AG04450 (cell line): ENCODE measurements at regions not wholly inside any gene's neighbourhood (a gene's known extent, or its start where the extent isn't known, plus 50 kb on each side); places are given as distances from the start of the nearest gene placed in this dataset.

Experiments used
- CTCF ChIA-PET: fragments of 300-600, 350-600 bp; formaldehyde crosslinking; extraction: SDS; loops from one replicate; lab custom pipeline; 2022; ENCODE audit warnings: antibody characterized with exemption, inconsistent platforms; lab: Charles Lee
- POLR2A ChIA-PET: fragments of 350-600 bp; formaldehyde crosslinking; extraction: SDS; loops from one replicate; lab custom pipeline; 2021; ENCODE audit warnings: antibody characterized with exemption, inconsistent platforms; lab: Yijun Ruan, JAX
- DNase-seq: peaks from one replicate; pipeline ENCODE4 v3.0.0-alpha.2; 2011; ENCODE audit warnings: low read depth, low spot score
- H3K27ac ChIP-seq: one replicate; pipeline ENCODE4 v1.5.1; 2012; ENCODE audit warnings: low read depth, low read length, control low read depth
- H3K27me3 ChIP-seq: one replicate; pipeline ENCODE4 v1.6.0; 2012; ENCODE audit warnings: low read length; ENCODE audit not compliant: control insufficient read depth, insufficient read depth
- H3K4me3 ChIP-seq: 2 replicates; pipeline ENCODE4 v1.5.1; 2011; ENCODE audit warnings: mild to moderate bottlenecking, low read depth, low read length, control low read depth
- H3K9me3 ChIP-seq: 2 replicates; pipeline ENCODE4 v1.5.1; 2012; ENCODE audit warnings: low read length; ENCODE audit not compliant: control insufficient read depth, insufficient read depth
- CTCF ChIP-seq: IDR thresholded peaks from 2 replicates; pipeline ENCODE4 v1.5.1; 2011; ENCODE audit warnings: low read depth, low read length, control low read depth, inconsistent platforms

DNA sequence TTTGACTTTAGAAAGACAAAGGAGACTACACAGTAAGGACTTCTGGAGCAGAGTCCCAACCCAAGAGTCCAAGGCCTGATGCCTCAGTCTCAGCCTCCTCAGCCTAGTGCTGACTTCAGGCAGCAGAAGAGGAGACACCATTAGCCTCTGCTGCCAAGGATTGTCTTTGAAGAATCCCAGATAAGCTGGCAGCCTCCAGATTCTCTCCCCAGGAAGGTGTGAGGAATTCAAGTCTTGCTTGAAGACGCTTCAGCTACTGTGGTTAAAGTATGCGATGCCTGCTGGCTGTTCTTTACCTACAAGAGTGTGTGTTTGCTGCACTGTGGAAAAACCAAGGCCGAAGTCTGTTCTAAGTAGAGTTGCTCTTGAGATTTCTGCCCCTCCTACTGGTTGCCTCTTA lies 215.9 kb upstream of the TCF21 start:
- no peak for TF ChIP-seq CTCF
- POLR2A ChIA-PET, result no interaction called here

GRCh38 chr6:133674661-133675060 lies 214.3 kb upstream of the TCF21 start:
- ChIA-PET POLR2A (no interaction called here), CTCF (no interaction called here)

More for the DNA sequence above, 215.9 kb upstream of the TCF21 start:
- CTCF ChIA-PET, result no interaction called here
- H3K27ac ChIP-seq, result no peak overlapping the region
- no peaks in the 10 kb centered on the region for H3K27me3 ChIP-seq
- H3K4me3 ChIP-seq, result no peak overlapping the region
- no peaks in the 10 kb centered on the region for H3K9me3 ChIP-seq
- no peak for DNase-seq

GRCh38 chr6:133680994-133681393 lies 207.9 kb upstream of the TCF21 start:
- Histone ChIP-seq H3K27ac (no peak overlapping the region), H3K27me3 (no peaks in the 10 kb centered on the region), H3K4me3 (no peak overlapping the region), H3K9me3 (no peaks in the 10 kb centered on the region)
- no peak for DNase-seq
- POLR2A ChIA-PET, result no interaction called here
- no peak for TF ChIP-seq CTCF
- CTCF ChIA-PET, result no interaction called here

More at GRCh38 chr6:133674661-133675060, 214.3 kb upstream of the TCF21 start:
- no peak for DNase-seq
- H3K27ac ChIP-seq, result no peak overlapping the region
- H3K27me3 ChIP-seq, result no peaks in the 10 kb centered on the region
- H3K9me3 ChIP-seq, result no peaks in the 10 kb centered on the region
- TF ChIP-seq CTCF, result no peak
- no peak overlapping the region for H3K4me3 ChIP-seq

DNA sequence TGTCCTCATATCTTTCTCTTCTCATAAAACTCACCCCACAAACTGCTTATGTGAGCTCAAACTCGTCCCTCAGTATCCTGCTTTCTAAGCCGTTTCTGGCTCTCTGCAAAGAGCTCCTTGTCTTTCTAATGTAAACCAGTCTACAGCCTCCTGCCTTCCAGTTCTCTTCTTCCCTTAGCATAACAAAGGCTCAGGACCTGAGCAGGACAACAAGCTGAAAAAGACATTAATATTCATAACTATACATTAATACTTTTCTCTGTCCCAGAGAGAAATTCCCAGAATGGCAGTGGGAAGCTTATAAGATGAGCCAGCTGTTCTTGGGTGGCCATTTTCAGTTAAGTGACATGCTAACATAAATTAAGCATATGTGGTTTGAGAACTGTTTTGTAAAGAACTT lies 207.0 kb upstream of the TCF21 start:
- TF ChIP-seq CTCF, result no peak
- H3K27ac ChIP-seq, result no peak overlapping the region
- ChIA-PET POLR2A (interaction anchor here (0.7 kb wide), 1 partner anchor 8 kb away, joined by 9 read pairs; no protein-coding TSS in a partner anchor), CTCF (no interaction called here)
- no peaks in the 10 kb centered on the region for H3K27me3 ChIP-seq
- H3K9me3 ChIP-seq, result no peaks in the 10 kb centered on the region
- H3K4me3 ChIP-seq, result no peak overlapping the region
- no peak for DNase-seq

GRCh38 chr6:133682506-133683307 lies 206.2 kb upstream of the TCF21 start:
- ChIA-PET CTCF (no interaction called here), POLR2A (no interaction called here)
- H3K27ac ChIP-seq, result no peak overlapping the region
- TF ChIP-seq CTCF, result no peak
- no peak for DNase-seq
- H3K4me3 ChIP-seq, result no peak overlapping the region
- H3K27me3 ChIP-seq, result no peaks in the 10 kb centered on the region
- no peaks in the 10 kb centered on the region for H3K9me3 ChIP-seq
